ENCODE measurements at regions not wholly inside any gene's neighbourhood (a gene's known extent, or its start where the extent isn't known, plus 50 kb on each side); places are given as distances from the start of the nearest gene placed in this dataset.

DNA sequence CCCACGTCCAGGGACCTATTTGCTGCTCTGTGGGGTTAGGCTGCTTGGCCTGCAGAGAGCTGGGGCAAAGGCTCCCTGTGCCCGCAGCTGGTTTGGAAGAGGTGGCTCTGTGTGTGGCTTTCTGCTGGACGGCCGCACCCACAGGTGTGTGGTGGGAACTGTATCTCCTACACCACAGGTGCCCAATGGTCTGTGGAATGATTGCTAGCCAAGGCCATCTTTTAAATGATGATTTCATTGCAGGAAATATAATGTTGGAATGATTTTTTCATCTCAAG lies 178.4 kb downstream of the DLL1 start:
- TF ChIP-seq POLR2A (IDR thresholded peaks at IDR 0.05) = no peak
- TF ChIP-seq, protein P1, sequence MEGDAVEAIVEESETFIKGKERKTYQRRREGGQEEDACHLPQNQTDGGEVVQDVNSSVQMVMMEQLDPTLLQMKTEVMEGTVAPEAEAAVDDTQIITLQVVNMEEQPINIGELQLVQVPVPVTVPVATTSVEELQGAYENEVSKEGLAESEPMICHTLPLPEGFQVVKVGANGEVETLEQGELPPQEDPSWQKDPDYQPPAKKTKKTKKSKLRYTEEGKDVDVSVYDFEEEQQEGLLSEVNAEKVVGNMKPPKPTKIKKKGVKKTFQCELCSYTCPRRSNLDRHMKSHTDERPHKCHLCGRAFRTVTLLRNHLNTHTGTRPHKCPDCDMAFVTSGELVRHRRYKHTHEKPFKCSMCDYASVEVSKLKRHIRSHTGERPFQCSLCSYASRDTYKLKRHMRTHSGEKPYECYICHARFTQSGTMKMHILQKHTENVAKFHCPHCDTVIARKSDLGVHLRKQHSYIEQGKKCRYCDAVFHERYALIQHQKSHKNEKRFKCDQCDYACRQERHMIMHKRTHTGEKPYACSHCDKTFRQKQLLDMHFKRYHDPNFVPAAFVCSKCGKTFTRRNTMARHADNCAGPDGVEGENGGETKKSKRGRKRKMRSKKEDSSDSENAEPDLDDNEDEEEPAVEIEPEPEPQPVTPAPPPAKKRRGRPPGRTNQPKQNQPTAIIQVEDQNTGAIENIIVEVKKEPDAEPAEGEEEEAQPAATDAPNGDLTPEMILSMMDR (IDR thresholded peaks at IDR 0.05) = no peak
- Histone ChIP-seq H3K9me3 (no peaks in the 10 kb centered on the region), H3K4me1 (peaks cover 12% of the 10 kb centered on the region), H3K27me3 (no peaks in the 10 kb centered on the region), H3K27ac (no peak overlapping the region), H3K4me3 (no peak overlapping the region), H3K36me3 (ENCODE audit: low read depth, missing control alignments) (no peaks in the 10 kb centered on the region)
- 85 to 94% methylated on average over 4 of the region's 4 CpGs for WGBS, 2 donors
- intact Hi-C loops (cut with DNase I; ENCODE audit: low total_unique reads) = no loop called here
- peak; percentile 5 for DNase-seq

DNA sequence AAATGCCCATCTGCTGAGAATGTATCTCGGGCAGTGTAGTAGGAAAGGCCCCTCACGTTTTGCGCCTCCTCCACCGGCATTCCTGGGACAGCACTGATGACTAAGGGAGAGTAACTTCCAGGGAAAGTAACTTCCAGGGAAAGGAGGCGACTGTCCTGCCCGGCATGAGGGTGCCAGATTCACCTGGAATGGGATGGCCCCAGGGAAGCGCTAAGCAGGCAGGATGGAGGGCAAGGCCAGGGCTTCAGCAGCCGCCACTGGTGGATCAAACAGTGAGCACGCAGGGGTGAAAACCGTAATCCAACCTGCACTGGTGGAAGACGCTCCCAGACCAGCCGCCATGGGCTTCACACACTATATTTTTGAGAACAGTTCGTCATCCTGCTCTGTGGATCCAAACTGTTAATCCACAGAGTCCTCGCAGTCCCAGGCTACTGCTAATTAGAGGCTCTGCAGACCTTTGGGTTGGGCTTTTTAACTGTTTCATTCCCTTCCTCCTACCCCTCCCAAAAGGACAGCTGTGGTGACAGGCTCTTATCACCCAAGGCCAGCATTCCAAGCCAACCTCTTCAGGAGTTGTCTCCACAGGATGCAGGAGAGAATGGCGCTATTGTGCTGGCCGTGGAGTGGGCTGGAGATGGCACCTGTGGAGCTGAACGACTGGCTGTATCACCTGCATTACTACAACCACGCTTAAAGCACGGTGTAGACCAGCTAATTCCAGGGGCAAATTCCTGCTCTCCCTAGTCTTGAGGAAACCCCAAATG lies 178.9 kb downstream of the DLL1 start:
- DNase-seq = peak; percentile 7
- Histone ChIP-seq H3K4me3 (no peak overlapping the region), H3K27ac (no peak overlapping the region), H3K4me1 (peaks cover 12% of the 10 kb centered on the region), H3K36me3 (ENCODE audit: low read depth, missing control alignments) (no peaks in the 10 kb centered on the region), H3K9me3 (no peaks in the 10 kb centered on the region), H3K27me3 (no peaks in the 10 kb centered on the region)
- intact Hi-C loops (cut with DNase I; ENCODE audit: low total_unique reads) = no loop called here
- TF ChIP-seq, protein P1 (IDR thresholded peaks at IDR 0.05) = no peak
- TF ChIP-seq POLR2A (IDR thresholded peaks at IDR 0.05) = no peak
- WGBS, 2 donors = 79 to 80% methylated on average over 14 to 19 of the region's 19 CpGs

DNA sequence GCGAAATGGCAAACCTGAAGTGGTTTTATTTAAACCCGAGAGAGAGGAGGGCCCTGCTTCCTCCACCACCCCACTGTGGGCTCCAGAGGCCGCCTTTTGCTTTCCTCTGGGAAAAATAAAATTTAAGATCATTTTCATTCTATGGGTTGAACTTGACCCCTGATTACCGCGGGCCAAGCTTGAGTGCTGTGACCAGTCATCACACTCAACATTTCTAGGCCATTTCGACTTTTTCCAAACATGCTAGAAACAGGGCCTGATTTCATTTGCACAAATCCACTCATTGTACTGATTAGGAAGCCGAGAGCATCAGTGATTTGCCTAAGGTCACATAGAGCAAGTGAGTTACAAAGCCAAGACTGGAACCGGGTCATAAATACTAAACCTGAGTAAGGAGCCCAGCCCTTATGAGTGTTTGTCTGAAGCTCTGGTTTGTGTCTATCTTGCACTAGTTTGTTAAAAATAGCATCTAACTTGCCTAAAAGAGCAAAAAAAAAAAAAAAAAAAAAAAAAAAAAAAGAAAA lies 179.7 kb downstream of the DLL1 start:
- WGBS, 2 donors = 71 to 82% methylated on average over 8 of the region's 8 CpGs
- intact Hi-C loops (cut with DNase I; ENCODE audit: low total_unique reads) = no loop called here
- no peak for TF ChIP-seq POLR2A (IDR thresholded peaks at IDR 0.05)
- TF ChIP-seq, protein P1 (IDR thresholded peaks at IDR 0.05) = no peak
- Histone ChIP-seq H3K27me3 (no peaks in the 10 kb centered on the region), H3K36me3 (ENCODE audit: low read depth, missing control alignments) (no peaks in the 10 kb centered on the region), H3K4me3 (no peak overlapping the region), H3K27ac (no peak overlapping the region), H3K4me1 (peaks cover 10% of the 10 kb centered on the region), H3K9me3 (no peaks in the 10 kb centered on the region)
- DNase-seq = peak; percentile 3

DNA sequence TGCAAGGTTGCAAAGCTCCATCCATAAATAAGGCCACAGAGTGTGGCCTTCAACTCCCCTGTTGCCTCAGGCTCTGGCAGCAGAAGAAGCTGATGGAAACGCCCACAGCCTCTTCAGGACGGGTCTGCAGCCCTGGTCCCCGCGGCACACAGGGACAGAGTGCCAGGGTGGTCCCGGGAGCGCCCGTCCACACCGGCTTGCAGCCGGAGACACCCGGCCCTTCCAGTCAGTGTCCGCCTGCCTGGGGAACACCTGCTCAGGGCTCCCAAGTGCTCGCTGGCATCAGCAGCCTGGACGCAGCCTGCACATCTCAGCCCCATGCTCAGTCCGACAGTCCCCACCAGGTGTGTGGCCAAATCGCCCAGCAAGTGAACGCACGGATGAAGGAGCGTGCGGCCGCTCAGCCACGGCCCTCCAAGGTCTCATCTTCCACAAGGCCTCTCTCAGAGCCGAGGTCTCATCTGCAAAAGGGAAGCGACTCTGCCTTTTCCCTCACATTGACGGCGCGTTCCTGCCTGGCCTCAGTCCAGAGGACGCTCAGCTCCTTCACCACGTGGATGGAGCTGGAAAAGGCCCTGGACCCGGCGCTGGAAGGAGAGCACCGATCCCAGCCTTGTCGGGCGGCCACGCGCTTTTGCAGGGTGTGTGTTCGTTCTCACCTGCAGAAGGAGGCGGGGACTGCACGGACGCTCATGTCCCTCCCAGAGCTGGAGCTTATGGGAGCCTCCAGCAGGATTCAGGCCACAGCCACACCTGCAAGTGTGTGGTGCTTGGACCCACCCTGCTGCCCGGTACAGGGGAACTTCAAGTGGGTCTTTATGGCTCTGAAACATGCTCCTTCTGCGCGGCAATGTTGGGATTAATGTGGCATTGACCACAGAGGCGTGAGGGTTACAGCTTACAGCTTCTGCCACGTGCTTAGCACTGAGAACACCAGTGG lies 180.4 kb downstream of the DLL1 start:
- Histone ChIP-seq H3K4me3 (no peak overlapping the region), H3K27ac (no peak overlapping the region), H3K36me3 (ENCODE audit: low read depth, missing control alignments) (no peaks in the 10 kb centered on the region), H3K27me3 (no peaks in the 10 kb centered on the region), H3K9me3 (no peaks in the 10 kb centered on the region), H3K4me1 (peaks cover 4% of the 10 kb centered on the region)
- intact Hi-C loops (cut with DNase I; ENCODE audit: low total_unique reads) = no loop called here
- 52 to 70% methylated on average over 28 to 44 of the region's 44 CpGs for WGBS, 2 donors
- TF ChIP-seq, protein P1 (IDR thresholded peaks at IDR 0.05) = no peak
- no peak for TF ChIP-seq POLR2A (IDR thresholded peaks at IDR 0.05)
- peak; percentile 14 for DNase-seq

Data from testis (tissue), 2 donors.